HG03060 (cell line): ENCODE measurements at regions not wholly inside any gene's neighbourhood (a gene's known extent, or its start where the extent isn't known, plus 50 kb on each side); places are given as distances from the start of the nearest gene placed in this dataset.
A peak's percentile ranks its signal among the peaks of the same experiment; 100 is the strongest.

Experiments used
- ATAC-seq: cut with Tn5 transposase; IDR thresholded peaks from one replicate; pipeline ENCODE4 v1.9.1; 2021; ENCODE audit warnings: low read depth, moderate number of reproducible peaks; ENCODE audit not compliant: unreplicated experiment

- no peak for ATAC-seq
Observed at GRCh38 chr1:219993554-219994433, 52.5 kb downstream of the EPRS1 start.

GRCh38 chr1:219991919-219992318 is 54.4 kb downstream of the EPRS1 start:
- no peak for ATAC-seq

GRCh38 chr1:219991511-219991810 is 54.8 kb downstream of the EPRS1 start:
- ATAC-seq = no peak

GRCh38 chr1:219990782-219991510 is 55.4 kb downstream of the EPRS1 start:
- no peak for ATAC-seq

GRCh38 chr1:219989766-219990165 is 56.5 kb downstream of the EPRS1 start:
- no peak for ATAC-seq

GRCh38 chr1:219988818-219989217 is 57.5 kb downstream of the EPRS1 start:
- ATAC-seq = no peak

- peak; percentile 71 for ATAC-seq
Observed at GRCh38 chr1:219988387-219988786, 57.9 kb downstream of the EPRS1 start.

- ATAC-seq = no peak
Observed at GRCh38 chr1:219987325-219987724, 59.0 kb upstream of the SLC30A10 start.

- ATAC-seq = no peak
Observed at GRCh38 chr1:219985169-219985568, 56.8 kb upstream of the SLC30A10 start.
